Left lung (tissue), 4 donors: ENCODE measurements at regions not wholly inside any gene's neighbourhood (a gene's known extent, or its start where the extent isn't known, plus 50 kb on each side); places are given as distances from the start of the nearest gene placed in this dataset.

ENCODE experiments used
- ATAC-seq: fragments of 200-7000 bp; cut with Tn5 transposase; one replicate; pipeline ENCODE4 v1.9.1; 2020; ENCODE audit warnings: moderate library complexity
- DNase-seq, 4 donors: peaks; one replicate each; pipeline ENCODE4 v3.0.0-alpha.2; 2013 to 2020
- H3K27ac ChIP-seq, 2 donors: fragments of 200-600 bp; sonication (generic) in 1 of 2; one replicate each; pipeline versions ENCODE4 v1.5.0 to v1.8.0; 2020 to 2021
- H3K27me3 ChIP-seq, 2 donors: fragments of 200-600 bp; sonication (generic) in 1 of 2; one replicate each; pipeline versions ENCODE4 v1.5.0 to v1.8.0; 2020 to 2021
- H3K36me3 ChIP-seq, 2 donors: fragments of 200-600 bp; sonication (generic) in 1 of 2; one replicate each; pipeline versions ENCODE4 v1.5.0 to v1.8.0; 2020 to 2021
- H3K4me1 ChIP-seq, 2 donors: fragments of 200-600 bp; one replicate each; pipeline ENCODE4 v1.8.0; 2021
- H3K4me3 ChIP-seq, 2 donors: fragments of 200-600 bp; sonication (generic) in 1 of 2; one replicate each; pipeline versions ENCODE4 v1.5.0 to v1.8.0; 2020 to 2021; ENCODE audit warnings: mild to moderate bottlenecking in 1 of 2
- H3K9me3 ChIP-seq, 2 donors: fragments of 200-600 bp; sonication (generic) in 1 of 2; one replicate each; pipeline versions ENCODE4 v1.5.0 to v1.8.0; 2020 to 2021
- intact Hi-C, 2 donors: fragments of 100-400 bp; cut with DNase I; formaldehyde crosslinking; loops; one replicate each; pipeline versions ENCODE4 v1.11.2 to v1.14.2; 2022
- TF ChIP-seq, protein P1 (sequence below), 2 donors: fragments of 200-600 bp; sonication (generic) in 1 of 2; IDR thresholded peaks; one replicate each; pipeline versions ENCODE4 v1.5.0 to v1.8.0; 2021; ENCODE audit warnings: antibody characterized with exemption in 2 of 2
- donor health status: DM: no; HTN: yes; CAD: no.
- donor health status: DM: no; HTN: no; CAD: no.

DNA sequence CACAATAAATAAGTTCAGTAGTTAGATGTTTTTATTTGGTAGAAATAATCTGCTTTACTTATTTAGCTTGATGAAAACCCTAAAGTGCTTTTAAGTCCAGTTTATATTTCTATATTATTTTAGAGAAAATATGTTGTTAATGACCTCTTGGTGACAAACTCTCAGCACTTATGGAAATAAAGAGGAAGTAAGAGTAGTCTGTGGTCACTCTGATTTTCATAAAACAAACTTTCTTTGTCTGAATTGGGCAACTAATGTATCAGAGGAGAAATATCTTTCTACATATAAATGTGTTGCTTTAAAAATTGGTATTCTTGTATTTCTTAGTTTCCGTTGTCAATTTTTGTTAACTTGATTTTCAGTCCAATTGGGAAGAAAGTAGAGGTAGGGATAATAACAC lies 878.9 kb upstream of the SEL1L start:
- Histone ChIP-seq H3K9me3 (peaks cover 0 to 7% of the 10 kb centered on the region in 2 donors), H3K27me3 (no peaks in the 10 kb centered on the region), H3K27ac (no peak overlapping the region), H3K36me3 (no peaks in the 10 kb centered on the region), H3K4me1 (no peaks in the 10 kb centered on the region), H3K4me3 (no peak overlapping the region)
- intact Hi-C loops, result no loop called here
- no peak for DNase-seq
- TF ChIP-seq, protein P1, sequence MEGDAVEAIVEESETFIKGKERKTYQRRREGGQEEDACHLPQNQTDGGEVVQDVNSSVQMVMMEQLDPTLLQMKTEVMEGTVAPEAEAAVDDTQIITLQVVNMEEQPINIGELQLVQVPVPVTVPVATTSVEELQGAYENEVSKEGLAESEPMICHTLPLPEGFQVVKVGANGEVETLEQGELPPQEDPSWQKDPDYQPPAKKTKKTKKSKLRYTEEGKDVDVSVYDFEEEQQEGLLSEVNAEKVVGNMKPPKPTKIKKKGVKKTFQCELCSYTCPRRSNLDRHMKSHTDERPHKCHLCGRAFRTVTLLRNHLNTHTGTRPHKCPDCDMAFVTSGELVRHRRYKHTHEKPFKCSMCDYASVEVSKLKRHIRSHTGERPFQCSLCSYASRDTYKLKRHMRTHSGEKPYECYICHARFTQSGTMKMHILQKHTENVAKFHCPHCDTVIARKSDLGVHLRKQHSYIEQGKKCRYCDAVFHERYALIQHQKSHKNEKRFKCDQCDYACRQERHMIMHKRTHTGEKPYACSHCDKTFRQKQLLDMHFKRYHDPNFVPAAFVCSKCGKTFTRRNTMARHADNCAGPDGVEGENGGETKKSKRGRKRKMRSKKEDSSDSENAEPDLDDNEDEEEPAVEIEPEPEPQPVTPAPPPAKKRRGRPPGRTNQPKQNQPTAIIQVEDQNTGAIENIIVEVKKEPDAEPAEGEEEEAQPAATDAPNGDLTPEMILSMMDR (IDR thresholded peaks at IDR 0.05), result no peak
- ATAC-seq, result no peak

DNA sequence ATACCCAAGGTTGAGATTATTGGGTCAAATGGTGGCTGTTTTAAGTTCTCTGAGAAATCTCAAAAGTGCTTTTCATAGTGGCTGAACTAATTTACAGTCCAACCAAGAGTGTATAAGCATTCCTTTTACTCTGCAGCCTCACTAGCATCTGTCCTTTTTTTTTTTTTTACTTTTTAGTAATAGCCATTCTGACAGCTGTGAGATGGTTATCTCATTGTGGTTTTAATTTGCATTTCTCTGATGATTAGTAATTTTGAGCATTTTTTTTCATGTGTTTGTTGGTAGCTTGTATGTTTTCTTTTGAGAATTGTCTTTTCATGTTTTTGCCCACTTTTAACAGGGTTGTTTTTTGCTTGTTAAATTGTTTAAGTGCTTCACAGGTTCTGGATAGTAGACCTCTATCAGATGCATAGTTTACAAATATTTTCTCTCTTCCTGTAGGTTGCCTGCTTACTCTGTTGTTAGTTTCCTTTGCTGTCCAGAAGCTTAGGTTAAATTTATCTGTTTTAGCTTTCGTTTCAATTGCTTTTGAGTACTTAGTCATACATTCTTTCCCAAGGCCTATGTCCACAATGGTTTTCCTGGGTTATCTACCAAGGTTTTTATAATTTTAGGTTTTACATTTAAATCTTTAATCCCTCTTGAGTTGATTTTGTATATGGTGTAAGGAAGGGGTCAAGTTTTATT lies 881.3 kb upstream of the SEL1L start:
- Histone ChIP-seq H3K27me3 (no peaks in the 10 kb centered on the region), H3K4me1 (no peaks in the 10 kb centered on the region), H3K36me3 (no peaks in the 10 kb centered on the region), H3K27ac (no peak overlapping the region), H3K4me3 (no peak overlapping the region), H3K9me3 (peaks cover 0 to 27% of the 10 kb centered on the region in 2 donors)
- ATAC-seq (peak; percentile 36), DNase-seq (no peak)
- intact Hi-C loops, result no loop called here
- TF ChIP-seq, protein P1 (IDR thresholded peaks at IDR 0.05), result no peak

DNA sequence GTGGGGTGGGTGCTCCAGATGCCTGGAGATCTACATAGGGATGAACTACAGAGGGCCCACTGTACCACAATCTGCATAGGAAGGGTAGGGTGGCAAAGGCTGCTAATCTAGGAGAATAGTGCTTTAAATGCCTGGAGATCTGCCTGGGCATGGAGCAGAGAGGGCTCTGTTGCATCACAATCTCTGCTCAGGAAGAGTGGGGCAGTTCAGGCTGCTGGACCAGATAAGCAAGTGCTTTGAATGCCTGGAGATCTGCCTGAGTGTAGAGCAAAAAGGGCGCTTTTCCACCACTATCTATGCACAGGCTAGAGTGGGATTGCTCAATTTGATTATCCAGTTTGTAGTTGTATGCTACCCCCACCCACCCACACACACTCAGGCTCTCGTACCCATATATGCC lies 886.3 kb upstream of the SEL1L start:
- ATAC-seq, result no peak
- no peak for DNase-seq
- H3K9me3 ChIP-seq, result peaks cover 0 to 27% of the 10 kb centered on the region in 2 donors
- no peak overlapping the region for H3K27ac ChIP-seq
- TF ChIP-seq, protein P1 (IDR thresholded peaks at IDR 0.05), result no peak
- intact Hi-C loops, result no loop called here
- no peaks in the 10 kb centered on the region for H3K4me1 ChIP-seq
- H3K4me3 ChIP-seq, result no peak overlapping the region
- no peaks in the 10 kb centered on the region for H3K36me3 ChIP-seq
- no peaks in the 10 kb centered on the region for H3K27me3 ChIP-seq

DNA sequence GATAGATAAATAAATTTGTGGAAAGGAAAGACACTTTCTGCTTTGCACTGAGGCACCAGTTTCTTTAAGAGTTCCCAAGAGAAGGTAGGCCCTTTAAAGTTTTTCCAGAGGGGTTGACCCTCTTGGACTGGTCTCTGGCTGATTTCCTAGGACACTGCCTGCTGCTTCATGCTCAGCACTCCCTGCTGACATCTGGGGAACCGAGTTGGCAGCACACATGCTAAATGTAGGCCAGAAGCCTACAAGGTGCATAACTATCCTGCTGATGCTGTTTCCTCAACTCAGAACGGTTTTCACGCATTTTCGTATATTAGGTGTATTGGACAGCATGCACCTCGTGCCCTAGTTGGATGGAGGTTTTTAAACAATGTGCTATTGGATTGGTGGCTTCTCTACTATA lies 887.2 kb upstream of the SEL1L start:
- Histone ChIP-seq H3K27me3 (no peaks in the 10 kb centered on the region), H3K9me3 (peaks cover 0 to 27% of the 10 kb centered on the region in 2 donors), H3K36me3 (no peaks in the 10 kb centered on the region), H3K27ac (no peak overlapping the region), H3K4me1 (no peaks in the 10 kb centered on the region), H3K4me3 (no peak overlapping the region)
- ATAC-seq (no peak), DNase-seq (no peak)
- TF ChIP-seq, protein P1 (IDR thresholded peaks at IDR 0.05), result no peak
- intact Hi-C loops, result no loop called here

DNA sequence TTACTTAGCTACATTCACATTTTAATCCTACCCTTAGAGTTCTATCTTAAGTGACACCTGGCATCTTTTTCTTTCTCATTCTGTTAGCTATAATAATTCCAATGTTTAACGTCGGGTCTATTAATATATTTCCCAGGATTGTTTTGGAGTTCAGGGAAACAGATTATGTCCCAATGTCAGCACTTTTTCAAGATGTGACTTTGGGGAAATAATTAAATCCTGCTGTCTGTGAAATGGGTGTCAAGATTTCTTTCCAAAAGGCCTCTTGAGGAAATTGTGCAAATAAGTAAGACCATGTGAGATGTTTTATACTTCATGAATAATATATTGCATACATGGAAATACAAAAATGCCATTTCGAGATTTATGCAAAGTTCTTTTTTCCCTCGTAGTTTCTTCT lies 887.6 kb upstream of the SEL1L start:
- Histone ChIP-seq H3K4me1 (no peaks in the 10 kb centered on the region), H3K27ac (no peak overlapping the region), H3K9me3 (peaks cover 0 to 28% of the 10 kb centered on the region in 2 donors), H3K4me3 (no peak overlapping the region), H3K36me3 (no peaks in the 10 kb centered on the region), H3K27me3 (no peaks in the 10 kb centered on the region)
- DNase-seq (no peak), ATAC-seq (no peak)
- intact Hi-C loops, result no loop called here
- TF ChIP-seq, protein P1 (IDR thresholded peaks at IDR 0.05), result no peak
